MCF 10A (cell line): ENCODE measurements at regions not wholly inside any gene's neighbourhood (a gene's known extent, or its start where the extent isn't known, plus 50 kb on each side); places are given as distances from the start of the nearest gene placed in this dataset.

Source experiments
- BruUV-seq: library from RNA; stranded (reverse); fragments of 400-500 nt; replicated peaks from 2 replicates; lab custom pipeline; 2021; lab: Mats Ljungman, UMichigan
- CTCF ChIA-PET: fragments of 300-600 bp; sonication (Branson Sonifier 250); formaldehyde crosslinking; extraction: SDS; loops from one replicate; lab custom pipeline; 2021; ENCODE audit warnings: antibody characterized with exemption, inconsistent platforms; lab: Yijun Ruan, JAX
- POLR2A ChIA-PET: fragments of 300-600, 350-650 bp; sonication (Branson Sonifier 250); formaldehyde crosslinking; extraction: SDS; loops from one replicate; lab custom pipeline; 2020; ENCODE audit warnings: antibody characterized with exemption, inconsistent platforms; lab: Yijun Ruan, JAX
- DNase-seq: peaks from one replicate; pipeline ENCODE4 v3.0.0-alpha.2; 2018; ENCODE audit not compliant: unreplicated experiment
- H3K27ac Mint-ChIP-seq: one replicate; pipeline ENCODE4 v1.8.0; 2022; ENCODE audit warnings: mild to moderate bottlenecking, low read depth, mixed read lengths; ENCODE audit not compliant: unreplicated experiment
- H3K27me3 Mint-ChIP-seq: one replicate; pipeline ENCODE4 v1.8.0; 2022; ENCODE audit warnings: mixed read lengths; ENCODE audit not compliant: insufficient read depth, unreplicated experiment
- H3K36me3 Mint-ChIP-seq: one replicate; pipeline ENCODE4 v1.8.0; 2022; ENCODE audit warnings: mild to moderate bottlenecking, moderate library complexity, mixed read lengths; ENCODE audit not compliant: insufficient read depth, unreplicated experiment
- H3K4me1 Mint-ChIP-seq: one replicate; pipeline ENCODE4 v1.8.0; 2022; ENCODE audit warnings: mixed read lengths; ENCODE audit not compliant: insufficient read depth, unreplicated experiment
- H3K4me3 Mint-ChIP-seq: one replicate; pipeline ENCODE4 v1.8.0; 2022; ENCODE audit warnings: mild to moderate bottlenecking, moderate library complexity, mixed read lengths; ENCODE audit not compliant: unreplicated experiment
- H3K9me3 Mint-ChIP-seq: one replicate; pipeline ENCODE4 v1.8.0; 2022; ENCODE audit warnings: mixed read lengths; ENCODE audit not compliant: unreplicated experiment
- intact Hi-C: fragments of 100-400 bp; cut with micrococcal nuclease; formaldehyde crosslinking; loops from 2 replicates; pipeline ENCODE4 v1.14.1; 2022
- TF ChIP-seq, protein P1 (sequence below): fragments of 200-600 bp; IDR thresholded peaks from one replicate; pipeline ENCODE4 v1.8.0; 2022; ENCODE audit warnings: antibody characterized with exemption, mild to moderate bottlenecking; ENCODE audit not compliant: unreplicated experiment

DNA sequence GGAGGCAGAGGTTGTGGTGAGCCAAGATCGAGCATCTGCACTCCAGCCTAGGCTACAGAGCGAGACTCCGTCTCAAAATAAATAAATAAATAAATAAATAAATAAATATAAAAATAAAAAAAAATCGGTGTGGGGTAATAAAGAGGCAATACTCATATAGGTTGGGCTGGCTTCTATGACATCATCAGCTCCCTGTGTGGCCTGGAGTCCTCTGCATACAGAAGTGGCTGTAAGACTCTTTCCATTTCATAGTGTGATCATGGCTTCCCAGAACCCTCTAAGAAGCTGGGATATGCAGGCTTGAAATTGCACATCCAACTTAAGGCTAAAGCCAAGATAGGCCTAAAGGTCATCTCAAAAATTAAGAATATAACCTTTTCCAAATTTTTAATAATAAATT is 101.6 kb downstream of the ZIC4 start:
- DNase-seq = no peak
- ChIA-PET CTCF (interaction anchor here (0.6 kb wide), 1 partner anchor 18 kb away, joined by 4 read pairs; no protein-coding TSS in a partner anchor), POLR2A (no interaction called here)
- Mint-ChIP-seq H3K4me3 (no peak overlapping the region), H3K27ac (no peak overlapping the region), H3K9me3 (no peaks in the 10 kb centered on the region), H3K36me3 (no peaks in the 10 kb centered on the region), H3K4me1 (no peaks in the 10 kb centered on the region), H3K27me3 (peaks cover 23% of the 10 kb centered on the region)
- no TSS peak for BruUV-seq
- TF ChIP-seq, protein P1, sequence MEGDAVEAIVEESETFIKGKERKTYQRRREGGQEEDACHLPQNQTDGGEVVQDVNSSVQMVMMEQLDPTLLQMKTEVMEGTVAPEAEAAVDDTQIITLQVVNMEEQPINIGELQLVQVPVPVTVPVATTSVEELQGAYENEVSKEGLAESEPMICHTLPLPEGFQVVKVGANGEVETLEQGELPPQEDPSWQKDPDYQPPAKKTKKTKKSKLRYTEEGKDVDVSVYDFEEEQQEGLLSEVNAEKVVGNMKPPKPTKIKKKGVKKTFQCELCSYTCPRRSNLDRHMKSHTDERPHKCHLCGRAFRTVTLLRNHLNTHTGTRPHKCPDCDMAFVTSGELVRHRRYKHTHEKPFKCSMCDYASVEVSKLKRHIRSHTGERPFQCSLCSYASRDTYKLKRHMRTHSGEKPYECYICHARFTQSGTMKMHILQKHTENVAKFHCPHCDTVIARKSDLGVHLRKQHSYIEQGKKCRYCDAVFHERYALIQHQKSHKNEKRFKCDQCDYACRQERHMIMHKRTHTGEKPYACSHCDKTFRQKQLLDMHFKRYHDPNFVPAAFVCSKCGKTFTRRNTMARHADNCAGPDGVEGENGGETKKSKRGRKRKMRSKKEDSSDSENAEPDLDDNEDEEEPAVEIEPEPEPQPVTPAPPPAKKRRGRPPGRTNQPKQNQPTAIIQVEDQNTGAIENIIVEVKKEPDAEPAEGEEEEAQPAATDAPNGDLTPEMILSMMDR = no peak
- intact Hi-C loops = no loop called here

DNA sequence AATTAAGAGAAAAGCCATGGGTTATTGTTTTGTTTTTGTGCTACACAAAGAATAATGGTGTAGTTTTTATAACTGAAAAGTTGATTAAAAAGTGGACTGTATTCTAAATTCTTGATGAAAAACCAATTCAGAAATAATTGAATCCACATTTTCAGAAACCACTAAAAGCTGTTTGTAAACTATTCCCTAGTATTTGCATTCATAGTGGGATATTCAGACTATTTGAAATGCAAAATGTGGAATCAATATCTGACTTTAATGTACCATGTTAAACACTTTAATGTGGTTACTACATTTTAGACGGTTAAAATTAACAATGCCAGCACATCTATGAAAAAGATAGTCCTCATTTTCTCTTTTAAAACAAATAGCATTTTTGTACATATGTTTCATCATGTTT is 104.6 kb downstream of the ZIC4 start:
- no peak overlapping the region for H3K27ac Mint-ChIP-seq
- intact Hi-C loops = no loop called here
- ChIA-PET CTCF (no interaction called here), POLR2A (no interaction called here)
- no peak overlapping the region for H3K4me3 Mint-ChIP-seq
- TF ChIP-seq, protein P1 = no peak
- peaks cover 8% of the 10 kb centered on the region for H3K4me1 Mint-ChIP-seq
- DNase-seq = no peak
- no peaks in the 10 kb centered on the region for H3K9me3 Mint-ChIP-seq
- H3K27me3 Mint-ChIP-seq = peaks cover 22% of the 10 kb centered on the region
- H3K36me3 Mint-ChIP-seq = no peaks in the 10 kb centered on the region
- no TSS peak for BruUV-seq

- TF ChIP-seq, protein P1 = no peak
- H3K36me3 Mint-ChIP-seq = no peaks in the 10 kb centered on the region
- no peak overlapping the region for H3K27ac Mint-ChIP-seq
- BruUV-seq = no TSS peak
- POLR2A ChIA-PET = no interaction called here
- DNase-seq = no peak
- H3K4me1 Mint-ChIP-seq = peaks cover 8% of the 10 kb centered on the region
- CTCF ChIA-PET = no interaction called here
- intact Hi-C loops = no loop called here
- no peak overlapping the region for H3K4me3 Mint-ChIP-seq
- H3K9me3 Mint-ChIP-seq = no peaks in the 10 kb centered on the region
- peaks cover 28% of the 10 kb centered on the region for H3K27me3 Mint-ChIP-seq
Measured at GRCh38 chr3:147299656-147300055, 106.7 kb downstream of the ZIC4 start.

GRCh38 chr3:147298511-147298982 is 107.8 kb downstream of the ZIC4 start:
- H3K36me3 Mint-ChIP-seq = no peaks in the 10 kb centered on the region
- DNase-seq = peak; percentile 77
- intact Hi-C loops = no loop called here
- BruUV-seq = no TSS peak
- H3K9me3 Mint-ChIP-seq = no peaks in the 10 kb centered on the region
- H3K4me3 Mint-ChIP-seq = no peak overlapping the region
- peaks cover 36% of the 10 kb centered on the region for H3K27me3 Mint-ChIP-seq
- ChIA-PET CTCF (no interaction called here), POLR2A (interaction anchor here (0.7 kb wide), 1 partner anchor 1328 kb away, joined by 3 read pairs; no protein-coding TSS in a partner anchor)
- no peak overlapping the region for H3K27ac Mint-ChIP-seq
- TF ChIP-seq, protein P1 = no peak
- peaks cover 8% of the 10 kb centered on the region for H3K4me1 Mint-ChIP-seq
